Neural progenitor cell (in vitro differentiated cells): ENCODE measurements at regions not wholly inside any gene's neighbourhood (a gene's known extent, or its start where the extent isn't known, plus 50 kb on each side); places are given as distances from the start of the nearest gene placed in this dataset.

Experiments used
- DNase-seq: peaks from one replicate; pipeline ENCODE4 v3.0.0-alpha.2; 2016; ENCODE audit warnings: low spot score
- H2AFZ ChIP-seq: fragments of 200-600 bp; sonication (generic); replicated peaks from 2 replicates; pipeline ENCODE4 v1.6.1; 2016; ENCODE audit warnings: antibody characterized with exemption
- H3F3A ChIP-seq: fragments of 200-600 bp; sonication (generic); 2 replicates; pipeline ENCODE4 v1.6.1; 2016; ENCODE audit warnings: antibody characterized with exemption, low read depth
- H3K27ac ChIP-seq: fragments of 200-600 bp; sonication (generic); 2 replicates; pipeline ENCODE4 v1.5.1; 2016; ENCODE audit warnings: mild to moderate bottlenecking
- H3K27me3 ChIP-seq: fragments of 200-600 bp; sonication (generic); 2 replicates; pipeline ENCODE4 v1.6.1; 2016; ENCODE audit warnings: mild to moderate bottlenecking, moderate library complexity
- H3K36me3 ChIP-seq: fragments of 200-600 bp; sonication (generic); 2 replicates; pipeline ENCODE4 v1.5.1; 2016
- H3K4me1 ChIP-seq: fragments of 200-600 bp; sonication (generic); 2 replicates; pipeline ENCODE4 v1.6.1; 2016; ENCODE audit warnings: mixed run types
- H3K4me2 ChIP-seq: fragments of 200-600 bp; sonication (generic); 2 replicates; pipeline ENCODE4 v1.6.1; 2016
- H3K4me3 ChIP-seq: fragments of 200-600 bp; sonication (generic); 2 replicates; pipeline ENCODE4 v1.5.1; 2016
- H3K79me2 ChIP-seq: fragments of 200-600 bp; sonication (generic); 2 replicates; pipeline ENCODE4 v1.6.1; 2016; ENCODE audit warnings: low read depth
- H3K9ac ChIP-seq: fragments of 200-600 bp; sonication (generic); 2 replicates; pipeline ENCODE4 v1.6.1; 2016
- H3K9me3 ChIP-seq: fragments of 200-600 bp; sonication (generic); 2 replicates; pipeline ENCODE4 v1.5.1; 2016; ENCODE audit warnings: low read depth
- H4K20me1 ChIP-seq: fragments of 200-600 bp; sonication (generic); 2 replicates; pipeline ENCODE4 v1.6.1; 2016; ENCODE audit warnings: low read depth
- H3K27ac Mint-ChIP-seq: 3 replicates; pipeline ENCODE4 v1.8.0; 2021; ENCODE audit warnings: mixed read lengths
- H3K27me3 Mint-ChIP-seq: 2 replicates; pipeline ENCODE4 v1.8.0; 2022; ENCODE audit warnings: low read depth, mild to moderate bottlenecking, inconsistent platforms, moderate library complexity, mixed read lengths; ENCODE audit not compliant: insufficient read depth
- H3K36me3 Mint-ChIP-seq: 3 replicates; pipeline ENCODE4 v1.8.0; 2021; ENCODE audit warnings: mixed read lengths
- H3K4me1 Mint-ChIP-seq: 3 replicates; pipeline ENCODE4 v1.8.0; 2021; ENCODE audit warnings: mixed read lengths
- H3K4me3 Mint-ChIP-seq: 3 replicates; pipeline ENCODE4 v1.8.0; 2021; ENCODE audit warnings: mild to moderate bottlenecking, moderate library complexity, mixed read lengths
- H3K9me3 Mint-ChIP-seq: 3 replicates; pipeline ENCODE4 v1.8.0; 2020; ENCODE audit warnings: mixed read lengths
- EZH2 ChIP-seq: fragments of 200-600 bp; sonication (generic); IDR thresholded peaks from 2 replicates; pipeline ENCODE4 v1.6.1; 2017; ENCODE audit warnings: antibody characterized with exemption, mild to moderate bottlenecking, moderate library complexity
- EZH2phosphoT487 ChIP-seq: fragments of 200-600 bp; sonication (generic); IDR thresholded peaks from 2 replicates; pipeline ENCODE4 v1.6.1; 2017; ENCODE audit warnings: antibody characterized with exemption
- TF ChIP-seq, protein P1 (sequence below): fragments of 200-600 bp; sonication (generic); IDR thresholded peaks from 2 replicates; pipeline ENCODE4 v1.5.1; 2017; ENCODE audit warnings: antibody characterized with exemption, mild to moderate bottlenecking

DNA sequence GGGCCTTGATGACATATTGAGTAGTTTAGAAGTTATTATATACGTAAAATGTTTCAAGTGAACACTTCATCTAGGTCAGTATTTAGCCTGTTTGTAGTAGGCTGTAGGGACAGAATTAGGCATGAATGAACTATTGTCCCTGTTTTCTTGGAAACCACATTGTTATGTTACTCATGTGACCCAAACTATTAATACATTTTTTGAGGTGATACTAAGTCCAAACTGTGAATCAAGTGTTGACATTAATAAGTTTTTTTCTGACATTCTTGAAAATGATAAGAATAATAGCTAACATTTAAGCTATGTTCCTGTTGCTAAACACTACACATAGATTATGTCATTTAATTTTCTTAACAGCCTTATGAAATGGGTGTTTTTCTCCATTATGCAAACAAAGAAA, 1642.7 kb upstream of the WWC1 start:
- Histone ChIP-seq H3F3A (no peaks in the 10 kb centered on the region), H2AFZ (peak overlapping the region; percentile 81), H3K4me1 (peaks cover 8% of the 10 kb centered on the region), H3K9ac (no peak overlapping the region), H3K79me2 (no peaks in the 10 kb centered on the region), H3K4me3 (no peak overlapping the region), H3K27me3 (no peaks in the 10 kb centered on the region), H3K36me3 (no peaks in the 10 kb centered on the region), H4K20me1 (no peaks in the 10 kb centered on the region), H3K4me2 (no peak overlapping the region), H3K27ac (no peak overlapping the region), H3K9me3 (no peaks in the 10 kb centered on the region)
- Mint-ChIP-seq H3K27ac (no peak overlapping the region), H3K9me3 (peaks cover 6% of the 10 kb centered on the region), H3K36me3 (no peaks in the 10 kb centered on the region), H3K4me1 (peaks cover 5% of the 10 kb centered on the region), H3K4me3 (no peak overlapping the region), H3K27me3 (peaks cover 3% of the 10 kb centered on the region)
- DNase-seq, result no peak
- TF ChIP-seq EZH2phosphoT487 (no peak), EZH2 (no peak)
- TF ChIP-seq, protein P1, sequence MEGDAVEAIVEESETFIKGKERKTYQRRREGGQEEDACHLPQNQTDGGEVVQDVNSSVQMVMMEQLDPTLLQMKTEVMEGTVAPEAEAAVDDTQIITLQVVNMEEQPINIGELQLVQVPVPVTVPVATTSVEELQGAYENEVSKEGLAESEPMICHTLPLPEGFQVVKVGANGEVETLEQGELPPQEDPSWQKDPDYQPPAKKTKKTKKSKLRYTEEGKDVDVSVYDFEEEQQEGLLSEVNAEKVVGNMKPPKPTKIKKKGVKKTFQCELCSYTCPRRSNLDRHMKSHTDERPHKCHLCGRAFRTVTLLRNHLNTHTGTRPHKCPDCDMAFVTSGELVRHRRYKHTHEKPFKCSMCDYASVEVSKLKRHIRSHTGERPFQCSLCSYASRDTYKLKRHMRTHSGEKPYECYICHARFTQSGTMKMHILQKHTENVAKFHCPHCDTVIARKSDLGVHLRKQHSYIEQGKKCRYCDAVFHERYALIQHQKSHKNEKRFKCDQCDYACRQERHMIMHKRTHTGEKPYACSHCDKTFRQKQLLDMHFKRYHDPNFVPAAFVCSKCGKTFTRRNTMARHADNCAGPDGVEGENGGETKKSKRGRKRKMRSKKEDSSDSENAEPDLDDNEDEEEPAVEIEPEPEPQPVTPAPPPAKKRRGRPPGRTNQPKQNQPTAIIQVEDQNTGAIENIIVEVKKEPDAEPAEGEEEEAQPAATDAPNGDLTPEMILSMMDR, result no peak

DNA sequence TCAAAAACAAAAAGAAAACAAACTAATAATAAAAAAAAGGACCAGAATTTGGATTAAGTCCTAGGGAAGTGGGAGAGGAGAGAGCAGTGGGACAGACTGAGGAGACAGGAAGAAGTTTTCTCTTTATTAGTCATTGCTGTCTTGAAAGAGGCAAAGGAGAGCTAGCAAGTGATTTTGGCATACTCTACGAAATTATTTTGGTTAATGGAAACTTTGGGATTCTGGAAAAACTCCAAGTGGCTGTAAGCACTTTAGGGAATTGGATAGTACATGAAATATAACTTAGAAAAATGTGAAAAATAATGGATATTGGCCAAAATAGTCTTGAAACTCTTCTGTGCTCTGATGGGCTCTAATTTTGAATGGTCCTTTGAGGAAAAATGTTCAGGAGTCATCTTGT, 1641.8 kb upstream of the WWC1 start:
- Histone ChIP-seq H3K9ac (no peak overlapping the region), H2AFZ (no peak overlapping the region), H3K4me1 (peaks cover under 1% of the 10 kb centered on the region), H3K36me3 (no peaks in the 10 kb centered on the region), H3K27me3 (no peaks in the 10 kb centered on the region), H3K79me2 (no peaks in the 10 kb centered on the region), H3K4me2 (no peak overlapping the region), H3K27ac (no peak overlapping the region), H3F3A (no peaks in the 10 kb centered on the region), H3K4me3 (no peak overlapping the region), H3K9me3 (no peaks in the 10 kb centered on the region), H4K20me1 (no peaks in the 10 kb centered on the region)
- H3K4me1 Mint-ChIP-seq, result peaks cover under 1% of the 10 kb centered on the region
- peaks cover 3% of the 10 kb centered on the region for H3K27me3 Mint-ChIP-seq
- no peak overlapping the region for H3K27ac Mint-ChIP-seq
- no peaks in the 10 kb centered on the region for H3K36me3 Mint-ChIP-seq
- TF ChIP-seq EZH2 (no peak), EZH2phosphoT487 (no peak)
- TF ChIP-seq, protein P1, result no peak
- peaks cover 12% of the 10 kb centered on the region for H3K9me3 Mint-ChIP-seq
- no peak overlapping the region for H3K4me3 Mint-ChIP-seq
- DNase-seq, result no peak

DNA sequence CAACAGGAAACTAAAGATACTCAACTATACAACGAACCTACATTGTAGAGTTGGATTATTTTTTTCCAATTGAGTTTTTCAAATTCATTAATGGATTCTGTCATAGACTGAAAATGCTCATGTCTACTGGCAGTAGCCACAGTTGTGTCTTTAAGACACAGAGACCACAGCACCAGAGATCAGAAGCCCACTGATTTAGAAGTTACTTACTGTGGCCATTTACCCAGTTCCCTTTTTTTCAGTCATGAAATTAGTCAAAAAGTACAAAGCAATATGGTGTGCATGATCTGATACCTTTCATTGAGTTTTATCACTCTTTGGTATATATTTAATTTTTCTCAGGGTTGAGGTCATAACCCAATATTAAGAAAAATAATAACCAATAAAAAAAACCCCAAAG, 1640.2 kb upstream of the WWC1 start:
- no peak overlapping the region for H3K4me3 ChIP-seq
- TF ChIP-seq, protein P1, result no peak
- TF ChIP-seq EZH2, result no peak
- TF ChIP-seq EZH2phosphoT487, result no peak
- no peak overlapping the region for H3K4me3 Mint-ChIP-seq

DNA sequence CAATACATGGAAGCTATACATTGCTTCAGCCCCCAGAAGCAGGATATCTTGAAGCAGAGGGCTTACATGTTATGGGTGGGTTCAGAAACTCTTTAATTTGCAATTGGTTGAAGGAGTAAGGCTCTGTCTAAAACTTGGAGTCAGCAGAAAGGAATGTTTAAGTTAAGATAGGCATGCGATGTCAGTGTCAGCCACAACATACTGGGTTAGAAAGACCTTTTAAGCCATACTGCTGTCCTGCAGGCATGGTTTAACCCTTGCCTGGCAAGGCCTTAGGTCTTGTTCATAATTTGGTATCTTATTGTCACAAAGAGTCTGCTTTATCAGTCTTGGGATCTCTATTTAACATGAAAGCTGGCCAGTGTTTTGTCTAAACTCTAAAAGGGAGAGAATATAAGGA, 1619.6 kb upstream of the WWC1 start:
- H3K9me3 ChIP-seq, result no peaks in the 10 kb centered on the region
- no peak for DNase-seq
- H3K36me3 ChIP-seq, result no peaks in the 10 kb centered on the region
- Mint-ChIP-seq H3K9me3 (peaks cover 4% of the 10 kb centered on the region), H3K36me3 (no peaks in the 10 kb centered on the region), H3K27ac (no peak overlapping the region), H3K4me3 (no peak overlapping the region), H3K4me1 (peaks cover 16% of the 10 kb centered on the region), H3K27me3 (peaks cover 3% of the 10 kb centered on the region)
- peaks cover 11% of the 10 kb centered on the region for H3F3A ChIP-seq
- H3K79me2 ChIP-seq, result no peaks in the 10 kb centered on the region
- no peaks in the 10 kb centered on the region for H3K27me3 ChIP-seq
- no peak overlapping the region for H3K27ac ChIP-seq
- no peak overlapping the region for H2AFZ ChIP-seq
- no peak for TF ChIP-seq EZH2
- no peak for TF ChIP-seq EZH2phosphoT487
- TF ChIP-seq, protein P1, result no peak
- no peak overlapping the region for H3K9ac ChIP-seq
- H3K4me2 ChIP-seq, result no peak overlapping the region
- H3K4me1 ChIP-seq, result peaks cover 14% of the 10 kb centered on the region
- H3K4me3 ChIP-seq, result no peak overlapping the region
- no peaks in the 10 kb centered on the region for H4K20me1 ChIP-seq

More for the DNA sequence above, 1640.2 kb upstream of the WWC1 start:
- H3K4me1 Mint-ChIP-seq, result no peaks in the 10 kb centered on the region
- H3K27ac Mint-ChIP-seq, result no peak overlapping the region
- Histone ChIP-seq H3K36me3 (no peaks in the 10 kb centered on the region), H3K27ac (no peak overlapping the region), H3K79me2 (no peaks in the 10 kb centered on the region), H3K27me3 (no peaks in the 10 kb centered on the region), H3K9me3 (no peaks in the 10 kb centered on the region), H3F3A (no peaks in the 10 kb centered on the region), H3K4me1 (no peaks in the 10 kb centered on the region), H3K4me2 (no peak overlapping the region), H2AFZ (no peak overlapping the region), H4K20me1 (no peaks in the 10 kb centered on the region), H3K9ac (no peak overlapping the region)
- H3K36me3 Mint-ChIP-seq, result no peaks in the 10 kb centered on the region
- DNase-seq, result no peak
- H3K9me3 Mint-ChIP-seq, result peaks cover 14% of the 10 kb centered on the region
- no peaks in the 10 kb centered on the region for H3K27me3 Mint-ChIP-seq
